ENCODE measurements at regions not wholly inside any gene's neighbourhood (a gene's known extent, or its start where the extent isn't known, plus 50 kb on each side); places are given as distances from the start of the nearest gene placed in this dataset.

- Histone ChIP-seq H3K27me3 (ENCODE audit: control insufficient read depth, low read length) (no peaks in the 10 kb centered on the region), H3K9me3 (ENCODE audit: control insufficient read depth, insufficient read depth, low read length) (no peaks in the 10 kb centered on the region), H3K79me2 (ENCODE audit: control insufficient read depth, low read length) (no peaks in the 10 kb centered on the region), H3F3A (ENCODE audit: control insufficient read depth, insufficient read depth) (no peaks in the 10 kb centered on the region), H3K36me3 (ENCODE audit: control insufficient read depth, low read length) (no peaks in the 10 kb centered on the region), H3K27ac (ENCODE audit: low read depth, low read length) (no peak overlapping the region), H3K9me2 (replicated peaks; ENCODE audit: control insufficient read depth, low read length) (no peaks in the 10 kb centered on the region), H4K20me1 (ENCODE audit: control insufficient read depth, insufficient read depth, low read depth, low read length) (no peaks in the 10 kb centered on the region), H3K4me3 (ENCODE audit: low read length) (no peak overlapping the region), H3K4me2 (ENCODE audit: low read length) (no peak overlapping the region), H3K4me1 (ENCODE audit: control insufficient read depth, low read length) (no peaks in the 10 kb centered on the region)
- TF ChIP-seq CTCF (IDR thresholded peaks at IDR 0.05; ENCODE audit: low read depth, low read length, poor library complexity, severe bottlenecking) (no peak), EZH2phosphoT487 (IDR thresholded peaks at IDR 0.05; ENCODE audit: borderline replicate concordance, low read length) (no peak)
Measured at GRCh38 chr15:95528920-95529319, 801.6 kb upstream of the NR2F2 start.

GRCh38 chr15:95536638-95537037, 793.9 kb upstream of the NR2F2 start:
- no peaks in the 10 kb centered on the region for H4K20me1 ChIP-seq (ENCODE audit: control insufficient read depth, insufficient read depth, low read depth, low read length)
- H3K9me2 ChIP-seq (replicated peaks; ENCODE audit: control insufficient read depth, low read length), result no peaks in the 10 kb centered on the region
- no peaks in the 10 kb centered on the region; the same call in 1 of the 2 replicates for H3K9me3 ChIP-seq (ENCODE audit: control insufficient read depth, insufficient read depth, low read length)
- no peak overlapping the region for H3K27ac ChIP-seq (ENCODE audit: low read depth, low read length)
- H3K79me2 ChIP-seq (ENCODE audit: control insufficient read depth, low read length), result no peaks in the 10 kb centered on the region
- no peak overlapping the region for H3K4me2 ChIP-seq (ENCODE audit: low read length)
- no peak overlapping the region for H3K4me3 ChIP-seq (ENCODE audit: low read length)
- no peaks in the 10 kb centered on the region for H3K4me1 ChIP-seq (ENCODE audit: control insufficient read depth, low read length)
- no peaks in the 10 kb centered on the region for H3F3A ChIP-seq (ENCODE audit: control insufficient read depth, insufficient read depth)
- no peaks in the 10 kb centered on the region for H3K36me3 ChIP-seq (ENCODE audit: control insufficient read depth, low read length)
- TF ChIP-seq EZH2phosphoT487 (IDR thresholded peaks at IDR 0.05; ENCODE audit: borderline replicate concordance, low read length) (no peak), CTCF (IDR thresholded peaks at IDR 0.05; ENCODE audit: low read depth, low read length, poor library complexity, severe bottlenecking) (no peak)
- H3K27me3 ChIP-seq (ENCODE audit: control insufficient read depth, low read length), result no peaks in the 10 kb centered on the region

- no peaks in the 10 kb centered on the region; the same call in 1 of the 2 replicates for H3K9me2 ChIP-seq (replicated peaks; ENCODE audit: control insufficient read depth, low read length)
- H3K79me2 ChIP-seq (ENCODE audit: control insufficient read depth, low read length), result no peaks in the 10 kb centered on the region
- H3K4me2 ChIP-seq (ENCODE audit: low read length), result no peak overlapping the region
- H3K9me3 ChIP-seq (ENCODE audit: control insufficient read depth, insufficient read depth, low read length), result no peaks in the 10 kb centered on the region; the same call in 1 of the 2 replicates
- no peaks in the 10 kb centered on the region for H3K27me3 ChIP-seq (ENCODE audit: control insufficient read depth, low read length)
- H3K36me3 ChIP-seq (ENCODE audit: control insufficient read depth, low read length), result no peaks in the 10 kb centered on the region
- TF ChIP-seq EZH2phosphoT487 (IDR thresholded peaks at IDR 0.05; ENCODE audit: borderline replicate concordance, low read length) (no peak), CTCF (IDR thresholded peaks at IDR 0.05; ENCODE audit: low read depth, low read length, poor library complexity, severe bottlenecking) (no peak)
- H4K20me1 ChIP-seq (ENCODE audit: control insufficient read depth, insufficient read depth, low read depth, low read length), result no peaks in the 10 kb centered on the region
- no peak overlapping the region for H3K4me3 ChIP-seq (ENCODE audit: low read length)
- H3F3A ChIP-seq (ENCODE audit: control insufficient read depth, insufficient read depth), result no peaks in the 10 kb centered on the region
- no peaks in the 10 kb centered on the region for H3K4me1 ChIP-seq (ENCODE audit: control insufficient read depth, low read length)
- H3K27ac ChIP-seq (ENCODE audit: low read depth, low read length), result no peak overlapping the region
Measured at GRCh38 chr15:95538693-95539092, 791.8 kb upstream of the NR2F2 start.

Measured in DOHH2 (cell line).